ENCODE measurements at regions not wholly inside any gene's neighbourhood (a gene's known extent, or its start where the extent isn't known, plus 50 kb on each side); places are given as distances from the start of the nearest gene placed in this dataset.

GRCh38 chr6:21850691-21851090 lies 257.1 kb downstream of the SOX4 start:
- H3K9me3 ChIP-seq (ENCODE audit: control insufficient read depth in 2 of 2, low read length in 2 of 2) = no peaks in the 10 kb centered on the region
- H3K27ac ChIP-seq (ENCODE audit: low read length) = no peak overlapping the region
- no peak overlapping the region for H3K9ac ChIP-seq (ENCODE audit: low read length in 2 of 2)
- no peak overlapping the region for H3K4me3 ChIP-seq (ENCODE audit: low read length in 2 of 2)
- H3K36me3 ChIP-seq (ENCODE audit: control insufficient read depth in 2 of 2, insufficient read depth in 2 of 2, low read length in 2 of 2) = no peaks in the 10 kb centered on the region
- H3K27me3 ChIP-seq (ENCODE audit: control insufficient read depth in 1 of 2, insufficient read depth in 2 of 2, low read length in 2 of 2) = no peaks in the 10 kb centered on the region
- H3K4me1 ChIP-seq (ENCODE audit: control insufficient read depth, insufficient read depth, low read length) = no peaks in the 10 kb centered on the region

DNA sequence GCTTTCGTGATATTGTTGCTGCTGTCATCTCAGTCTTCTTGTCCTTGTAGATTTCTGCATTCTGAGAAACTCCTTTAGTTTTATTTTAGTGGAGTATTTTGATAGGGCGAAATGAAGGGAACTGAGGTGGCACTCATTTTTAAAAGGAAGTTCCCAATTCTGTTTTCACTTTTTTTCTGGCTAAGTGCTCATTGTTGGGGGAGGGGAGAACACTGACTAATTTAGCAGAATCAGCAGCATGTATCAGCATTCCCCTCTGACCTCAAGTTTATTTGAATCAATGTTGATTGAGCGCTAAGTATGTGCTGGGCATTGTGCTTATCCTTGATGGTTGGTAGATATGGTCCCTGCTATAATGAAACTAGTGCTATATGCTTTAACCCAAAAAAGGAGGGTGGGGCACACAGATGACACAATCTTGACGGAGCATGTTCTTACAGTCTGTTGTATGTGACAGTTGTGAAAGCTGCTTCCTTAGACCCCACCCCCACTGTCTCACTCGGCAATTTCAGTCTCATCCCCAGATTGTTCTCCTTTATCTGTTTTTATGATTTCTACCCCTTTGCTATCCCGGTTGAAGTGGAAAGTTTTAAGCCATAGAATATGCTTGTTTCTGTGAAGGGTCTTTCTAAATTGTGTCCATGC lies 262.4 kb downstream of the SOX4 start:
- Histone ChIP-seq H3K36me3 (ENCODE audit: control insufficient read depth in 2 of 2, insufficient read depth in 2 of 2, low read length in 2 of 2) (no peaks in the 10 kb centered on the region), H3K4me1 (ENCODE audit: control insufficient read depth, insufficient read depth, low read length) (no peaks in the 10 kb centered on the region), H3K9ac (ENCODE audit: low read length in 2 of 2) (no peak overlapping the region), H3K27ac (ENCODE audit: low read length) (no peak overlapping the region), H3K4me3 (ENCODE audit: low read length in 2 of 2) (no peak overlapping the region), H3K9me3 (ENCODE audit: control insufficient read depth in 2 of 2, low read length in 2 of 2) (no peaks in the 10 kb centered on the region), H3K27me3 (ENCODE audit: control insufficient read depth in 1 of 2, insufficient read depth in 2 of 2, low read length in 2 of 2) (no peaks in the 10 kb centered on the region)

DNA sequence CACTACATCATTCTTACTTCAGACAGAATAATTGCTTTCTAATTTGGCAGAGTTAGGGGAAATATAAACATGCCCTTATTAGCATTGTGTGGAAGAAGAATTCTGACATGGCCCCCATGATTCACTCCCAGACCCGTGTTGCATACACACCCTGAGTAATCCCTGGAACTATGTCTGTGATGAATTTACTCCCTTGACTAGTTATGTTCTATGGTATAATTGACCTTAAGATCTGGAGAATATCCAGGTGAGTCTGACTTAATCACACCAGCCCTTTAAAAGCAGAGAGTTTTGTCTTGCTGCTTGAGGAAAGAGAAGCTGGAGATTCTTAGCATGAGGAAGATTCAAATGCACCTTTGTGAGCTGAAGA lies 262.9 kb downstream of the SOX4 start:
- no peaks in the 10 kb centered on the region for H3K4me1 ChIP-seq (ENCODE audit: control insufficient read depth, insufficient read depth, low read length)
- no peaks in the 10 kb centered on the region for H3K9me3 ChIP-seq (ENCODE audit: control insufficient read depth in 2 of 2, low read length in 2 of 2)
- no peak overlapping the region for H3K27ac ChIP-seq (ENCODE audit: low read length)
- no peak overlapping the region for H3K9ac ChIP-seq (ENCODE audit: low read length in 2 of 2)
- no peaks in the 10 kb centered on the region for H3K36me3 ChIP-seq (ENCODE audit: control insufficient read depth in 2 of 2, insufficient read depth in 2 of 2, low read length in 2 of 2)
- no peak overlapping the region for H3K4me3 ChIP-seq (ENCODE audit: low read length in 2 of 2)
- H3K27me3 ChIP-seq (ENCODE audit: control insufficient read depth in 1 of 2, insufficient read depth in 2 of 2, low read length in 2 of 2) = no peaks in the 10 kb centered on the region

- Histone ChIP-seq H3K9ac (ENCODE audit: low read length in 2 of 2) (no peak overlapping the region), H3K4me3 (ENCODE audit: low read length in 2 of 2) (no peak overlapping the region), H3K36me3 (ENCODE audit: control insufficient read depth in 2 of 2, insufficient read depth in 2 of 2, low read length in 2 of 2) (no peaks in the 10 kb centered on the region), H3K27me3 (ENCODE audit: control insufficient read depth in 1 of 2, insufficient read depth in 2 of 2, low read length in 2 of 2) (no peaks in the 10 kb centered on the region), H3K9me3 (ENCODE audit: control insufficient read depth in 2 of 2, low read length in 2 of 2) (no peaks in the 10 kb centered on the region), H3K4me1 (ENCODE audit: control insufficient read depth, insufficient read depth, low read length) (no peaks in the 10 kb centered on the region), H3K27ac (ENCODE audit: low read length) (no peak overlapping the region)
These were observed 263.3 kb downstream of the SOX4 start for GRCh38 chr6:21856844-21857243.

DNA sequence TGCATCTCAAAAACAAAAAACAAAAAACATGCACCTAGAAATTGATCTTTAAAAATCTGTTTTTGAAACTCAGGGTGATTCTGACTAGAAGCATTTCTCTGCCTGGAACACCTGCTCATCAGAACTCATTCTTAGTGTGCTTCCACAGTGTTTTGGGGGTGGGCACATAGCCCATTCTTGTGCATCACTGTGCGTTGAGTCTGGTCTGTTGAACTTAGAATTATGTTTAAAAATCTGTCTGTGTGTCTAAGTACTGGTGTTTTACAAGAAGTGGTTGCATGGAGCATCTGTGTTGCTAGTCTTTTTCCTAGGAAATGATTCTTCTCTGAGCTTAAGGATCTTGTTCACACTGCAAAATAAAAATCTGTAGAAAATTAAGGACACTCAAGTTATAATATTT lies 264.5 kb downstream of the SOX4 start:
- Histone ChIP-seq H3K4me1 (ENCODE audit: control insufficient read depth, insufficient read depth, low read length) (no peaks in the 10 kb centered on the region), H3K36me3 (ENCODE audit: control insufficient read depth in 2 of 2, insufficient read depth in 2 of 2, low read length in 2 of 2) (no peaks in the 10 kb centered on the region), H3K27me3 (ENCODE audit: control insufficient read depth in 1 of 2, insufficient read depth in 2 of 2, low read length in 2 of 2) (no peaks in the 10 kb centered on the region), H3K4me3 (ENCODE audit: low read length in 2 of 2) (no peak overlapping the region), H3K9ac (ENCODE audit: low read length in 2 of 2) (no peak overlapping the region), H3K9me3 (ENCODE audit: control insufficient read depth in 2 of 2, low read length in 2 of 2) (no peaks in the 10 kb centered on the region), H3K27ac (ENCODE audit: low read length) (no peak overlapping the region)

- H3K36me3 ChIP-seq (ENCODE audit: control insufficient read depth in 2 of 2, insufficient read depth in 2 of 2, low read length in 2 of 2) = no peaks in the 10 kb centered on the region
- no peaks in the 10 kb centered on the region for H3K4me1 ChIP-seq (ENCODE audit: control insufficient read depth, insufficient read depth, low read length)
- H3K9ac ChIP-seq (ENCODE audit: low read length in 2 of 2) = no peak overlapping the region
- H3K27me3 ChIP-seq (ENCODE audit: control insufficient read depth in 1 of 2, insufficient read depth in 2 of 2, low read length in 2 of 2) = no peaks in the 10 kb centered on the region
- no peak overlapping the region for H3K27ac ChIP-seq (ENCODE audit: low read length)
- H3K9me3 ChIP-seq (ENCODE audit: control insufficient read depth in 2 of 2, low read length in 2 of 2) = no peaks in the 10 kb centered on the region
- H3K4me3 ChIP-seq (ENCODE audit: low read length in 2 of 2) = no peak overlapping the region
These were observed 265.7 kb downstream of the SOX4 start for GRCh38 chr6:21859193-21859735.

GRCh38 chr6:21861942-21862341 lies 268.4 kb downstream of the SOX4 start:
- Histone ChIP-seq H3K9ac (ENCODE audit: low read length in 2 of 2) (no peak overlapping the region), H3K9me3 (ENCODE audit: control insufficient read depth in 2 of 2, low read length in 2 of 2) (no peaks in the 10 kb centered on the region), H3K27me3 (ENCODE audit: control insufficient read depth in 1 of 2, insufficient read depth in 2 of 2, low read length in 2 of 2) (no peaks in the 10 kb centered on the region), H3K4me1 (ENCODE audit: control insufficient read depth, insufficient read depth, low read length) (no peaks in the 10 kb centered on the region), H3K4me3 (ENCODE audit: low read length in 2 of 2) (no peak overlapping the region), H3K27ac (ENCODE audit: low read length) (no peak overlapping the region), H3K36me3 (ENCODE audit: control insufficient read depth in 2 of 2, insufficient read depth in 2 of 2, low read length in 2 of 2) (no peaks in the 10 kb centered on the region)

DNA sequence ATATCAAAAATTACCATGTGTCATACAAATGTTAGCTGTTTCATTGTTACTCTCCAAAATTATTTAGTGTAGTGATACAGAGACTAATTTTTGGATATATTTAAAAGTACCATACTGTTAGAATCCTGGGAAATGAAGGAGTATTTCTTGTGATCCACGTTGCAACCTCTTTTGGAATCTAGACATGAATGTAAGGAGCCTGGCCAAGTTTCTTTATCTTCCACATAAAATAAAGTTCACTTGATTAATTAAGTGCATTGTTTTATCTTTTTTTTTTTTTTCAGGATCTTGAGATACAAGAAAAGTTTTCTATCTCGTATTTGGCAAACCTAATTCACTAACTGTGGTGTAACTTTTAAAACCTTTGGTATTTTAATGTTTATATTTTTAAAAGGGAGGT lies 270.7 kb downstream of the SOX4 start:
- Histone ChIP-seq H3K27me3 (ENCODE audit: control insufficient read depth in 1 of 2, insufficient read depth in 2 of 2, low read length in 2 of 2) (no peaks in the 10 kb centered on the region), H3K36me3 (ENCODE audit: control insufficient read depth in 2 of 2, insufficient read depth in 2 of 2, low read length in 2 of 2) (no peaks in the 10 kb centered on the region), H3K27ac (ENCODE audit: low read length) (no peak overlapping the region), H3K9ac (ENCODE audit: low read length in 2 of 2) (no peak overlapping the region), H3K4me1 (ENCODE audit: control insufficient read depth, insufficient read depth, low read length) (no peaks in the 10 kb centered on the region), H3K9me3 (ENCODE audit: control insufficient read depth in 2 of 2, low read length in 2 of 2) (no peaks in the 10 kb centered on the region), H3K4me3 (ENCODE audit: low read length in 2 of 2) (no peak overlapping the region)

DNA sequence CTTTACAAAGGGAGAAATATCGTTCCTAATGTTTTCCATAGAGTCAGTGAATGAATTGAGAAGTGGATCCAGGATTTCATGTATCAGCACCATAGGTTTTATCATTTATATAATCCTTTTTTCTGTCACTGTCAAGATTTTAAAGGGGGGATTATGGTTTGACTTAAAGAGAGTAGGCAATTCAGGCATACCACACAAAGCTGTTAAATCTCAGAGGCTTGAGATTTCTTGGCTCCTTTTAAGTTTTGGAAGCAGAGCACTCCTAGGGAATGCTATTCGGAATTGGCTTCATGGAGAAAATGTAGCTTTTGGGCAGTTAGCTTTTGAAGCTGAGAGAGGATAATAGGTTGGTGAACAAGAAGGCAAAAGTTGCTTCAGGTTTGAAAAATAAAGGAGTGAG lies 274.7 kb downstream of the SOX4 start:
- Histone ChIP-seq H3K27me3 (ENCODE audit: control insufficient read depth in 1 of 2, insufficient read depth in 2 of 2, low read length in 2 of 2) (no peaks in the 10 kb centered on the region), H3K4me3 (ENCODE audit: low read length in 2 of 2) (no peak overlapping the region), H3K9ac (ENCODE audit: low read length in 2 of 2) (no peak overlapping the region), H3K9me3 (ENCODE audit: control insufficient read depth in 2 of 2, low read length in 2 of 2) (no peaks in the 10 kb centered on the region), H3K36me3 (ENCODE audit: control insufficient read depth in 2 of 2, insufficient read depth in 2 of 2, low read length in 2 of 2) (no peaks in the 10 kb centered on the region), H3K4me1 (ENCODE audit: control insufficient read depth, insufficient read depth, low read length) (no peaks in the 10 kb centered on the region), H3K27ac (ENCODE audit: low read length) (no peak overlapping the region)

DNA sequence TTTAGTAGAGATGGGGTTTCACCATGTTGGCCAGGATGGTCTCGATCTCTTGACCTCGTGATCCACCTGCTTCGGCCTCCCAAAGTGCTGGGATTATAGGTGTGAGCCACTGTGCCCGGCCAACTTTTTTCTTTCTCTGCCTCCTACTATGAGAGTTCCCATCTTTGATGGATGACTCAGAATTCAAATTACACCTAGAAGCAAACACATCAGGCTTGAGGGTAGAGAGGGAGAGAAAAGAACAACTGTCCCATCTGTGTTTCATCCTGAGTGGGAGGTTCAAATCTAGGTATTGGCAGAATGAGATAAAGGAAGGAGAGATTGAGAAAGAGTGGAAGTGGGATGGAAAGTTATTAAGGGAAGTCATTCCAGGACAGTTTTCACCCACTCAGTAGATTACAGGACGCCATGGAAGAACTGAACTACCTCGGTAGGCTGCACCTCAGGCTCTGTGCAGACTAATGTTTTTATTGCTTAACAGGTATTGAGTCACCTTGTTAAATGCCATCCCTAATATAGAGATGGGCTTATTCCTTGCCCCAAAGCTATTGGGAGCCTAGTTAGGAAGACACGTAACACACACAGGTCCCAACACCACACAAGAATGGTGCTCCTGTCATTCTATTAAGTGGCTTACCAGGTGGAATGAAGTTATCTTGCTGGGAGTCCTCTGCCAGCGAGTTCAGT lies 275.7 kb downstream of the SOX4 start:
- no peak overlapping the region for H3K9ac ChIP-seq (ENCODE audit: low read length in 2 of 2)
- H3K4me3 ChIP-seq (ENCODE audit: low read length in 2 of 2) = no peak overlapping the region
- H3K27ac ChIP-seq (ENCODE audit: low read length) = no peak overlapping the region
- no peaks in the 10 kb centered on the region for H3K27me3 ChIP-seq (ENCODE audit: control insufficient read depth in 1 of 2, insufficient read depth in 2 of 2, low read length in 2 of 2)
- no peaks in the 10 kb centered on the region for H3K4me1 ChIP-seq (ENCODE audit: control insufficient read depth, insufficient read depth, low read length)
- no peaks in the 10 kb centered on the region for H3K36me3 ChIP-seq (ENCODE audit: control insufficient read depth in 2 of 2, insufficient read depth in 2 of 2, low read length in 2 of 2)
- H3K9me3 ChIP-seq (ENCODE audit: control insufficient read depth in 2 of 2, low read length in 2 of 2) = no peaks in the 10 kb centered on the region

DNA sequence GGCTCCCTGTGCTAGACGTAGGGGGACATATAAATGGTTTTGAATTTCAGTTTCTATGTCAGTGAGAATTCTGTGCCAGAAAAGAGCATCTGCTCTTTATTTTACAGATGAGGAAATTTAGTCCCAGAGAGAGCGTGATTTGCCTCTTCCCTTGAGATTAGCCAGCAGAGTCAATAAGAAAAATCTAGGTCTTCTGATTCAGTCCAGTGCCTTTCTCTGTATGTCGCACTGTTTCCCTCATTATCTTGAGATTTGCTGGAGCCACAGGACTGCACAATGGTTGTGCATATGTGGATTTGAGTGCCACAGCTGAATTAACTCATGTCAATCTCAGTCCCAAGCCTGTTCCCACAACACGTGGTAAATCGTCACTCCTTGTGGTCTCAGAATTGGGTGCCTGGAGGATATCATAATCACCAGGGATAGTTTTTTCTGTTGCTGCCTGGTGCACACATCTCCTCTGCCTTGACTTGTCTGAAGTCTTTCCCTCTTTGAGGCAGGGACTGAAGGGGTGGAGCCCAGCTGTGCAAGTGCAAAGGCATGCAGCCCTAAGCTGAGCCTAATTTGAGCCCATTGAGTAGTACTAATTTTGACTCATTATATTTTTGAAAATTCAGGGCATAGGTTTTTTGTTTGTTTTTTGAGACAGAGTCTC lies 276.7 kb downstream of the SOX4 start:
- H3K36me3 ChIP-seq (ENCODE audit: control insufficient read depth in 2 of 2, insufficient read depth in 2 of 2, low read length in 2 of 2) = no peaks in the 10 kb centered on the region
- no peaks in the 10 kb centered on the region for H3K4me1 ChIP-seq (ENCODE audit: control insufficient read depth, insufficient read depth, low read length)
- H3K27me3 ChIP-seq (ENCODE audit: control insufficient read depth in 1 of 2, insufficient read depth in 2 of 2, low read length in 2 of 2) = no peaks in the 10 kb centered on the region
- H3K4me3 ChIP-seq (ENCODE audit: low read length in 2 of 2) = no peak overlapping the region
- H3K9me3 ChIP-seq (ENCODE audit: control insufficient read depth in 2 of 2, low read length in 2 of 2) = no peaks in the 10 kb centered on the region
- H3K27ac ChIP-seq (ENCODE audit: low read length) = no peak overlapping the region
- H3K9ac ChIP-seq (ENCODE audit: low read length in 2 of 2) = no peak overlapping the region

All from stomach smooth muscle (tissue), 2 donors.